Breast epithelium (tissue), 3 donors: ENCODE measurements at regions not wholly inside any gene's neighbourhood (a gene's known extent, or its start where the extent isn't known, plus 50 kb on each side); places are given as distances from the start of the nearest gene placed in this dataset.

Source experiments
- POLR2A ChIP-seq: fragments of 450-650 bp; IDR thresholded peaks from one replicate; pipeline ENCODE4 v1.6.1; 2016; ENCODE audit warnings: antibody characterized with exemption, mild to moderate bottlenecking, moderate library complexity
- POLR2AphosphoS5 ChIP-seq, 3 donors: sonication (generic); formaldehyde crosslinking; IDR thresholded peaks; one replicate each; pipeline ENCODE4 v1.6.1; 2017; ENCODE audit warnings: antibody characterized with exemption in 3 of 3
- TF ChIP-seq, protein P1 (sequence below), 3 donors: fragments of 450-650 bp; IDR thresholded peaks; one replicate each; pipeline ENCODE4 v1.5.1; 2016 to 2017; ENCODE audit warnings: antibody characterized with exemption in 3 of 3, mild to moderate bottlenecking in 3 of 3, moderate library complexity in 3 of 3

DNA sequence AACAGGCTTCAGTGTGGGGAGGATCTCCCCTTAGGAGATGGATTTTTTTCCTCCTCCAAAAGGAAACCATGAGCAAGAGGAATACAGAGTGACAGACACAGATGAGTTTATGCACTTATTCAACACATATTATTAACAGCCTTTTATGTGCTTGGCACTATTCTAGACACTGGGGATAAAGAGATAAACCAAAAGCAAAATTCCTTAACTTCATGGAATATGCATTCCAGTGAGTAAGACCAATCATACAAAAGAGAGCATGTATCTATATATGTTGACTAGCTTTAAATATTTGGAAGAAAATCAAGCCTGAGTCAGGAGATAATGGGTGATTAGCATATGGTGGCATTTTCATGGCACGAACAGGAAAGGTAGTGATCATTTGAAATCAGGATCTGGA lies 284.4 kb upstream of the RASGRP1 start:
- TF ChIP-seq POLR2A (no peak), POLR2AphosphoS5 (IDR thresholded peaks at IDR 0.05) (no peak)
- TF ChIP-seq, protein P1, sequence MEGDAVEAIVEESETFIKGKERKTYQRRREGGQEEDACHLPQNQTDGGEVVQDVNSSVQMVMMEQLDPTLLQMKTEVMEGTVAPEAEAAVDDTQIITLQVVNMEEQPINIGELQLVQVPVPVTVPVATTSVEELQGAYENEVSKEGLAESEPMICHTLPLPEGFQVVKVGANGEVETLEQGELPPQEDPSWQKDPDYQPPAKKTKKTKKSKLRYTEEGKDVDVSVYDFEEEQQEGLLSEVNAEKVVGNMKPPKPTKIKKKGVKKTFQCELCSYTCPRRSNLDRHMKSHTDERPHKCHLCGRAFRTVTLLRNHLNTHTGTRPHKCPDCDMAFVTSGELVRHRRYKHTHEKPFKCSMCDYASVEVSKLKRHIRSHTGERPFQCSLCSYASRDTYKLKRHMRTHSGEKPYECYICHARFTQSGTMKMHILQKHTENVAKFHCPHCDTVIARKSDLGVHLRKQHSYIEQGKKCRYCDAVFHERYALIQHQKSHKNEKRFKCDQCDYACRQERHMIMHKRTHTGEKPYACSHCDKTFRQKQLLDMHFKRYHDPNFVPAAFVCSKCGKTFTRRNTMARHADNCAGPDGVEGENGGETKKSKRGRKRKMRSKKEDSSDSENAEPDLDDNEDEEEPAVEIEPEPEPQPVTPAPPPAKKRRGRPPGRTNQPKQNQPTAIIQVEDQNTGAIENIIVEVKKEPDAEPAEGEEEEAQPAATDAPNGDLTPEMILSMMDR (IDR thresholded peaks at IDR 0.05): no peak
